HCT116 (cell line): ENCODE measurements at regions not wholly inside any gene's neighbourhood (a gene's known extent, or its start where the extent isn't known, plus 50 kb on each side); places are given as distances from the start of the nearest gene placed in this dataset.

Experiments used
- ATAC-seq: fragments of 200-7000 bp; cut with Tn5 transposase; 2 replicates; pipeline ENCODE4 v1.9.1; 2020; ENCODE audit warnings: mild to moderate bottlenecking, moderate library complexity
- BruUV-seq: library from RNA; stranded (reverse); fragments of 400-500 nt; replicated peaks from 2 replicates; lab custom pipeline; 2021; lab: Mats Ljungman, UMichigan
- CTCF ChIA-PET: fragments of 300-600 bp; sonication (Branson Sonifier 250); formaldehyde crosslinking; loops from one replicate; lab custom pipeline; 2021; ENCODE audit warnings: antibody characterized with exemption; lab: Charles Lee
- POLR2A ChIA-PET: fragments of 300-600, 350-600 bp; sonication (Branson Sonifier 250); formaldehyde crosslinking; loops from one replicate; lab custom pipeline; 2021; ENCODE audit warnings: antibody characterized with exemption; lab: Charles Lee
- RAD21 ChIA-PET, 2 experiments: fragments of 300-600 bp; sonication (Branson Sonifier 250); formaldehyde crosslinking; loops; one replicate each; lab custom pipeline; 2023; ENCODE audit warnings: low total read pairs in 2 of 2; ENCODE audit not compliant: uncharacterized antibody in 2 of 2, unreplicated experiment in 2 of 2, low non-redundant PET in 1 of 2; lab: Charles Lee
- DNase-seq: peaks from one replicate; pipeline ENCODE4 v3.0.0-alpha.2; 2010; ENCODE audit warnings: low read depth, low spot score
- H2AFZ ChIP-seq: fragments of 200-600 bp; shearing (Covaris generic), sonication (generic); 2 replicates; pipeline ENCODE4 v1.6.1; 2017; ENCODE audit warnings: low read depth, mixed run types, mixed read lengths, antibody characterized with exemption, low read length; ENCODE audit not compliant: poor library complexity, severe bottlenecking
- H3K27ac ChIP-seq: 2 replicates; pipeline ENCODE4 v1.5.1; 2012; ENCODE audit warnings: low read depth, low read length
- H3K27me3 ChIP-seq: fragments of 200-600 bp; sonication (generic); 2 replicates; pipeline ENCODE4 v1.6.1; 2016; ENCODE audit warnings: mixed run types, low read length, mixed read lengths; ENCODE audit not compliant: insufficient read depth
- H3K36me3 ChIP-seq, 2 experiments: fragments of 200-500 bp in 1 of 2; fragments of 200-600 bp in 1 of 2; sonication (Bioruptor generic) in 1 of 2; sonication (generic) in 1 of 2; 2 replicates each; pipeline versions ENCODE4 v1.5.1 to v1.6.1; 2014 to 2016; ENCODE audit warnings: low read length in 2 of 2, inconsistent platforms in 1 of 2, mixed read lengths in 1 of 2, mixed run types in 1 of 2; ENCODE audit not compliant: insufficient read depth in 2 of 2, control insufficient read depth in 1 of 2
- H3K4me1 ChIP-seq, 2 experiments: fragments of 200-600 bp in 1 of 2; sonication (generic) in 1 of 2; 2 replicates each; pipeline versions ENCODE4 v1.5.1 to v1.6.1; 2012 to 2017; ENCODE audit warnings: low read length in 2 of 2, inconsistent platforms in 1 of 2, mild to moderate bottlenecking in 1 of 2, mixed read lengths in 1 of 2, mixed run types in 1 of 2, moderate library complexity in 1 of 2; ENCODE audit not compliant: insufficient read depth in 2 of 2, control insufficient read depth in 1 of 2
- H3K4me2 ChIP-seq: fragments of 200-600 bp; sonication (generic); 2 replicates; pipeline ENCODE4 v1.6.1; 2017; ENCODE audit warnings: mixed run types, low read length, mixed read lengths
- H3K4me3 ChIP-seq, 2 experiments: fragments of 200-600 bp in 1 of 2; sonication (generic) in 1 of 2; replicated peaks in 1 of 2; 2 replicates each; pipeline ENCODE4 v1.5.1; 2011 to 2016; ENCODE audit warnings: low read length in 2 of 2, control low read depth in 1 of 2, low read depth in 1 of 2, mild to moderate bottlenecking in 1 of 2, mixed read lengths in 1 of 2, mixed run types in 1 of 2
- H3K79me2 ChIP-seq: fragments of 200-600 bp; sonication (generic); 2 replicates; pipeline ENCODE4 v1.6.1; 2017; ENCODE audit warnings: mild to moderate bottlenecking, mixed run types, low read length, moderate library complexity, mixed read lengths; ENCODE audit not compliant: insufficient read depth
- H3K9ac ChIP-seq: fragments of 200-600 bp; sonication (generic); 2 replicates; pipeline ENCODE4 v1.6.1; 2016; ENCODE audit warnings: low read length, mixed read lengths
- H3K9me2 ChIP-seq: fragments of 200-600 bp; sonication (generic), shearing (Covaris generic); 2 replicates; pipeline ENCODE4 v1.6.1; 2017; ENCODE audit warnings: mixed run types, mild to moderate bottlenecking, moderate library complexity; ENCODE audit not compliant: insufficient read depth
- H3K9me3 ChIP-seq, 2 experiments: fragments of 200-500 bp in 1 of 2; fragments of 200-600 bp in 1 of 2; sonication (Bioruptor generic) in 1 of 2; sonication (generic) in 1 of 2; 2 replicates each; pipeline ENCODE4 v1.6.1; 2014 to 2017; ENCODE audit warnings: low read length in 2 of 2, mixed read lengths in 2 of 2, inconsistent platforms in 1 of 2, low read depth in 1 of 2, mild to moderate bottlenecking in 1 of 2, mixed run types in 1 of 2, moderate library complexity in 1 of 2; ENCODE audit not compliant: control insufficient read depth in 1 of 2, insufficient read depth in 1 of 2
- H4K20me1 ChIP-seq: fragments of 200-600 bp; sonication (generic), shearing (Covaris generic); 2 replicates; pipeline ENCODE4 v1.6.1; 2017; ENCODE audit warnings: mixed run types, mild to moderate bottlenecking, moderate library complexity; ENCODE audit not compliant: insufficient read depth
- CBX3 ChIP-seq: IDR thresholded peaks from 2 replicates; pipeline ENCODE4 v1.6.1; 2012; ENCODE audit warnings: low read depth
- CEBPB ChIP-seq: IDR thresholded peaks from 2 replicates; pipeline ENCODE4 v1.6.1; 2012; ENCODE audit warnings: low read depth
- EGR1 ChIP-seq: IDR thresholded peaks from 2 replicates; pipeline ENCODE4 v1.6.1; 2012; ENCODE audit warnings: low read depth
- ELF1 ChIP-seq: IDR thresholded peaks from 2 replicates; pipeline ENCODE4 v1.6.1; 2012; ENCODE audit warnings: low read depth, borderline replicate concordance
- EZH2 ChIP-seq: fragments of 200-600 bp; sonication (generic); IDR thresholded peaks from 2 replicates; pipeline ENCODE4 v1.6.1; 2017; ENCODE audit warnings: antibody characterized with exemption, mixed run types
- EZH2phosphoT487 ChIP-seq: fragments of 200-600 bp; IDR thresholded peaks from 2 replicates; pipeline ENCODE4 v1.6.1; 2018; ENCODE audit warnings: antibody characterized with exemption, borderline replicate concordance
- FOSL1 ChIP-seq: IDR thresholded peaks from 2 replicates; pipeline ENCODE4 v1.6.1; 2012; ENCODE audit warnings: low read depth
- JUND ChIP-seq: IDR thresholded peaks from 2 replicates; pipeline ENCODE4 v1.6.1; 2012
- MAX ChIP-seq: IDR thresholded peaks from 2 replicates; pipeline ENCODE4 v1.6.1; 2012
- POLR2A ChIP-seq: IDR thresholded peaks from 2 replicates; pipeline ENCODE4 v1.7.0; 2011; ENCODE audit warnings: borderline replicate concordance; ENCODE audit not compliant: insufficient read depth, insufficient read length; ENCODE audit errors: extremely low read depth
- RAD21 ChIP-seq: IDR thresholded peaks from 2 replicates; pipeline ENCODE4 v1.6.1; 2012; ENCODE audit warnings: low read depth, mild to moderate bottlenecking
- SIN3A ChIP-seq: IDR thresholded peaks from 2 replicates; pipeline ENCODE4 v1.6.1; 2012; ENCODE audit warnings: low read depth
- TCF7L2 ChIP-seq: IDR thresholded peaks from 2 replicates; pipeline ENCODE4 v1.7.0; 2011; ENCODE audit warnings: borderline replicate concordance, inconsistent platforms; ENCODE audit not compliant: insufficient read depth, insufficient read length; ENCODE audit errors: extremely low read depth
- YY1 ChIP-seq: IDR thresholded peaks from 2 replicates; pipeline ENCODE4 v1.6.1; 2011; ENCODE audit warnings: low read length, low read depth, moderate library complexity, mild to moderate bottlenecking; ENCODE audit not compliant: insufficient replicate concordance; ENCODE audit errors: extremely low read depth
- intact Hi-C: fragments of 100-400 bp; cut with micrococcal nuclease; formaldehyde crosslinking; loops from 2 replicates; pipeline ENCODE4 v1.10.0; 2022
- TF ChIP-seq, protein P1 (sequence below): IDR thresholded peaks from 2 replicates; pipeline ENCODE4 v1.6.1; 2012
- TF ChIP-seq, protein P2 (sequence below), 3 experiments: fragments of 200-600 bp in 1 of 3; sonication (generic) in 1 of 3; IDR thresholded peaks in 2 of 3; conservative IDR thresholded peaks in 1 of 3; 2 replicates each; pipeline ENCODE4 v1.5.1; 2012 to 2017; ENCODE audit warnings: low read depth in 2 of 3, low read length in 2 of 3, antibody characterized with exemption in 1 of 3, borderline replicate concordance in 1 of 3, control low read depth in 1 of 3, mild to moderate bottlenecking in 1 of 3, mixed read lengths in 1 of 3, mixed run types in 1 of 3, moderate library complexity in 1 of 3; ENCODE audit not compliant: insufficient read depth in 1 of 3

- H4K20me1 ChIP-seq = no peaks in the 10 kb centered on the region
- ATAC-seq = no peak
- H3K9ac ChIP-seq = no peak overlapping the region
- no peaks in the 10 kb centered on the region for H3K9me3 ChIP-seq
- H3K9me2 ChIP-seq = no peaks in the 10 kb centered on the region
- H3K79me2 ChIP-seq = no peaks in the 10 kb centered on the region
- CTCF ChIA-PET = no interaction called here
- intact Hi-C loops = no loop called here
- TF ChIP-seq RAD21 (no peak), CBX3 (no peak), CEBPB (no peak), YY1 (no peak), EGR1 (no peak), TCF7L2 (no peak), MAX (no peak), POLR2A (no peak)
- TF ChIP-seq, protein P1, sequence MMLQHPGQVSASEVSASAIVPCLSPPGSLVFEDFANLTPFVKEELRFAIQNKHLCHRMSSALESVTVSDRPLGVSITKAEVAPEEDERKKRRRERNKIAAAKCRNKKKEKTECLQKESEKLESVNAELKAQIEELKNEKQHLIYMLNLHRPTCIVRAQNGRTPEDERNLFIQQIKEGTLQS = no peak
- H2AFZ ChIP-seq = no peak overlapping the region
- POLR2A ChIA-PET = no interaction called here
- no peak for DNase-seq
- no TSS peak for BruUV-seq
- no peak overlapping the region for H3K4me3 ChIP-seq
- H3K4me2 ChIP-seq = no peak overlapping the region
- peaks cover 5% of the 10 kb centered on the region; the same call in 1 of the 2 replicates for H3K27me3 ChIP-seq
- no peaks in the 10 kb centered on the region for H3K36me3 ChIP-seq
- RAD21 ChIA-PET = no interaction called here
- no peaks in the 10 kb centered on the region for H3K4me1 ChIP-seq
- no peak overlapping the region for H3K27ac ChIP-seq
Observed at GRCh38 chr2:220837226-220837625, 734.9 kb downstream of the EPHA4 start.

DNA sequence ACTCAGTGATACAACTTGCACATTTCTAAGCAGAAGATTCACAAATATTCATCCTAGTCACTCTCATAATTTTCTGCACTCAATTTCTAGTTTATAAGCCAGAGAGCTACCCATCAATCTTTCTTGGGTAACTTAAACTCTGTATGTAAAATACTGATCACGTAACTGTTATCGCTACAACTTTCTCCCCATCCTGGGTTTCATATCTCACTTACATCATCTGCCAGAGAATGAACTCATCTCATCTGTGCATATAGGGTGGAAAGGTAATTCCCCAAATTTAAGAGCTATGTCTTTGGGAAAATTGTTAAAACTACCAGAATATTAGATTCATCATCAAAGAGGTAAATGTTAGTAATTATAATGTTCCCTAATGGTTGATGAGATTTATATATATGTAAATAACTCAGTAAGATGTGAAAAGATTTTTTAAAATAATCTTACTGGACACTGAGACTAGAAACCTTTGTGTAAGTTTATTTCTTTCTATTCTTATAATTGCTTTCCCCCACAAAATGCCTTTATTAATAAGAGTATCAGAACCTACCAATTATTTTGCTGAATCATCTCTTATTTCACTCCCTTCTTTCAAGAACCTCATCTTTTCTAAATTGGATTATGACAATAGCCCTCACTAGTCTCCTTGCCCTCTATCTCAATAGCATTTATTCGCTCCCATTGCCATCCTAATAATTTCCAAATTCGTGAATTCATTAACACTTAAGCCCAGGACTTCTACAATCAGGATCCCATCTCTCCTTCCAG lies 729.0 kb downstream of the EPHA4 start:
- H2AFZ ChIP-seq = no peak overlapping the region
- ChIA-PET POLR2A (no interaction called here), RAD21 (no interaction called here), CTCF (no interaction called here)
- peaks cover 0 to 7% of the 10 kb centered on the region in 2 experiments; a peak in 2 of 4 replicates for H3K4me1 ChIP-seq
- no peaks in the 10 kb centered on the region for H3K36me3 ChIP-seq
- no peak overlapping the region for H3K9ac ChIP-seq
- BruUV-seq = no TSS peak
- H3K9me2 ChIP-seq = no peaks in the 10 kb centered on the region
- intact Hi-C loops = no loop called here
- H3K79me2 ChIP-seq = no peaks in the 10 kb centered on the region
- ATAC-seq = no peak
- no peaks in the 10 kb centered on the region for H3K9me3 ChIP-seq
- H3K4me3 ChIP-seq = no peak overlapping the region
- DNase-seq = no peak
- H3K27me3 ChIP-seq = peaks cover 5% of the 10 kb centered on the region; the same call in 1 of the 2 replicates
- H4K20me1 ChIP-seq = no peaks in the 10 kb centered on the region
- H3K4me2 ChIP-seq = no peak overlapping the region
- H3K27ac ChIP-seq = no peak overlapping the region
- TF ChIP-seq ELF1 (no peak), YY1 (no peak), EGR1 (no peak), JUND (no peak), EZH2phosphoT487 (no peak), SIN3A (no peak), FOSL1 (no peak), EZH2 (no peak), CBX3 (no peak), POLR2A (no peak), MAX (no peak)
- TF ChIP-seq, protein P2, sequence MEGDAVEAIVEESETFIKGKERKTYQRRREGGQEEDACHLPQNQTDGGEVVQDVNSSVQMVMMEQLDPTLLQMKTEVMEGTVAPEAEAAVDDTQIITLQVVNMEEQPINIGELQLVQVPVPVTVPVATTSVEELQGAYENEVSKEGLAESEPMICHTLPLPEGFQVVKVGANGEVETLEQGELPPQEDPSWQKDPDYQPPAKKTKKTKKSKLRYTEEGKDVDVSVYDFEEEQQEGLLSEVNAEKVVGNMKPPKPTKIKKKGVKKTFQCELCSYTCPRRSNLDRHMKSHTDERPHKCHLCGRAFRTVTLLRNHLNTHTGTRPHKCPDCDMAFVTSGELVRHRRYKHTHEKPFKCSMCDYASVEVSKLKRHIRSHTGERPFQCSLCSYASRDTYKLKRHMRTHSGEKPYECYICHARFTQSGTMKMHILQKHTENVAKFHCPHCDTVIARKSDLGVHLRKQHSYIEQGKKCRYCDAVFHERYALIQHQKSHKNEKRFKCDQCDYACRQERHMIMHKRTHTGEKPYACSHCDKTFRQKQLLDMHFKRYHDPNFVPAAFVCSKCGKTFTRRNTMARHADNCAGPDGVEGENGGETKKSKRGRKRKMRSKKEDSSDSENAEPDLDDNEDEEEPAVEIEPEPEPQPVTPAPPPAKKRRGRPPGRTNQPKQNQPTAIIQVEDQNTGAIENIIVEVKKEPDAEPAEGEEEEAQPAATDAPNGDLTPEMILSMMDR (IDR thresholded peaks at IDR 0.05 in 2 of 3, conservative IDR thresholded peaks at IDR 0.05 in 1 of 3; ENCODE audit: borderline replicate concordance in 1 of 3, insufficient read depth in 1 of 3, low read depth in 2 of 3, low read length in 2 of 3) = no peak
